Suprapubic skin (tissue), 3 donors: ENCODE measurements at regions not wholly inside any gene's neighbourhood (a gene's known extent, or its start where the extent isn't known, plus 50 kb on each side); places are given as distances from the start of the nearest gene placed in this dataset.

Experiments
- EP300 ChIP-seq: sonication (generic); formaldehyde crosslinking; IDR thresholded peaks from one replicate; pipeline ENCODE4 v1.6.1; 2017; ENCODE audit warnings: antibody characterized with exemption
- POLR2A ChIP-seq, 2 donors: fragments of 450-650 bp; IDR thresholded peaks; one replicate each; pipeline ENCODE4 v1.6.1; 2017; ENCODE audit warnings: antibody characterized with exemption in 2 of 2, mild to moderate bottlenecking in 2 of 2, moderate library complexity in 2 of 2
- TF ChIP-seq, protein P1 (sequence below), 2 donors: fragments of 200-600 bp in 1 of 2; fragments of 450-650 bp in 1 of 2; sonication (generic) in 1 of 2; IDR thresholded peaks; one replicate each; pipeline ENCODE4 v1.5.1; 2016 to 2019; ENCODE audit warnings: antibody characterized with exemption in 2 of 2, mild to moderate bottlenecking in 1 of 2, moderate library complexity in 1 of 2

DNA sequence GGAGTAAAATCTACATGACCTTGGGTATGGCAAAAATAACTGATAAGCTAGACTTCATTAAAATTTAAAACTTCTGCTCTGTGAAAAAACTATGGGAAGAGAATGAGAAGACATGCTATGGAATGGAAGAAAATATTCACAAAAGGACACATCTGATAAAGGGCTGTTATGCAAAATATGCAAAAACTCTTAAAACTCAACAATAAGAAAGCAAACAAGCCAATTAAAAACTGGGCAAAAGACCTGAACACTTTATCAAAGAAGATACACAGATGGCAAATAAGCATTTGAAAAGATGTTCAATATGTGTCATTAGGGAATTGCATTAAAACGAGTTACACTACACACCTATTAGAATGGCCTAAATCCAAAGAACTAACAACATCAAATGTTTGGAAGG is 439.5 kb downstream of the EFNA5 start:
- TF ChIP-seq POLR2A (IDR thresholded peaks at IDR 0.05) (no peak), EP300 (no peak)
- TF ChIP-seq, protein P1, sequence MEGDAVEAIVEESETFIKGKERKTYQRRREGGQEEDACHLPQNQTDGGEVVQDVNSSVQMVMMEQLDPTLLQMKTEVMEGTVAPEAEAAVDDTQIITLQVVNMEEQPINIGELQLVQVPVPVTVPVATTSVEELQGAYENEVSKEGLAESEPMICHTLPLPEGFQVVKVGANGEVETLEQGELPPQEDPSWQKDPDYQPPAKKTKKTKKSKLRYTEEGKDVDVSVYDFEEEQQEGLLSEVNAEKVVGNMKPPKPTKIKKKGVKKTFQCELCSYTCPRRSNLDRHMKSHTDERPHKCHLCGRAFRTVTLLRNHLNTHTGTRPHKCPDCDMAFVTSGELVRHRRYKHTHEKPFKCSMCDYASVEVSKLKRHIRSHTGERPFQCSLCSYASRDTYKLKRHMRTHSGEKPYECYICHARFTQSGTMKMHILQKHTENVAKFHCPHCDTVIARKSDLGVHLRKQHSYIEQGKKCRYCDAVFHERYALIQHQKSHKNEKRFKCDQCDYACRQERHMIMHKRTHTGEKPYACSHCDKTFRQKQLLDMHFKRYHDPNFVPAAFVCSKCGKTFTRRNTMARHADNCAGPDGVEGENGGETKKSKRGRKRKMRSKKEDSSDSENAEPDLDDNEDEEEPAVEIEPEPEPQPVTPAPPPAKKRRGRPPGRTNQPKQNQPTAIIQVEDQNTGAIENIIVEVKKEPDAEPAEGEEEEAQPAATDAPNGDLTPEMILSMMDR (IDR thresholded peaks at IDR 0.05) = no peak
